GM23248 (cell line): ENCODE measurements at regions not wholly inside any gene's neighbourhood (a gene's known extent, or its start where the extent isn't known, plus 50 kb on each side); places are given as distances from the start of the nearest gene placed in this dataset.

Experiments used
- DNase-seq: peaks from one replicate; pipeline ENCODE4 v3.0.0-alpha.2; 2015
- H2AFZ ChIP-seq: fragments of 200-600 bp; sonication (generic); 2 replicates; pipeline ENCODE4 v1.6.1; 2016; ENCODE audit warnings: antibody characterized with exemption
- H3F3A ChIP-seq: fragments of 200-600 bp; sonication (generic); 2 replicates; pipeline ENCODE4 v1.6.1; 2016; ENCODE audit warnings: mild to moderate bottlenecking, antibody characterized with exemption, mixed run types; ENCODE audit not compliant: insufficient read depth
- H3K27ac ChIP-seq: fragments of 200-600 bp; sonication (generic); 2 replicates; pipeline ENCODE4 v1.5.1; 2016; ENCODE audit warnings: mild to moderate bottlenecking
- H3K27me3 ChIP-seq: fragments of 200-600 bp; sonication (generic); replicated peaks from 2 replicates; pipeline ENCODE4 v1.6.1; 2016; ENCODE audit warnings: mild to moderate bottlenecking; ENCODE audit not compliant: insufficient read depth
- H3K36me3 ChIP-seq: fragments of 200-600 bp; sonication (generic); 2 replicates; pipeline ENCODE4 v1.6.1; 2016; ENCODE audit warnings: low read depth, mild to moderate bottlenecking
- H3K4me1 ChIP-seq: fragments of 200-600 bp; sonication (generic); 2 replicates; pipeline ENCODE4 v1.6.1; 2016; ENCODE audit warnings: mild to moderate bottlenecking; ENCODE audit not compliant: insufficient read depth
- H3K4me2 ChIP-seq: fragments of 200-600 bp; sonication (generic); one replicate; pipeline ENCODE4 v1.6.1; 2016; ENCODE audit warnings: mild to moderate bottlenecking; ENCODE audit not compliant: unreplicated experiment
- H3K4me3 ChIP-seq: fragments of 200-600 bp; sonication (generic); 2 replicates; pipeline ENCODE4 v1.5.1; 2016; ENCODE audit warnings: mild to moderate bottlenecking
- H3K79me2 ChIP-seq: fragments of 200-600 bp; sonication (generic); 2 replicates; pipeline ENCODE4 v1.6.1; 2016; ENCODE audit warnings: mild to moderate bottlenecking; ENCODE audit not compliant: insufficient read depth
- H3K9ac ChIP-seq: fragments of 200-600 bp; sonication (generic); 2 replicates; pipeline ENCODE4 v1.6.1; 2016; ENCODE audit warnings: mild to moderate bottlenecking
- H3K9me2 ChIP-seq: fragments of 200-600 bp; sonication (generic); 2 replicates; pipeline ENCODE4 v1.6.1; 2016; ENCODE audit warnings: mixed run types, mild to moderate bottlenecking, moderate library complexity; ENCODE audit not compliant: insufficient read depth
- H3K9me3 ChIP-seq: fragments of 200-600 bp; sonication (generic); one replicate; pipeline ENCODE4 v1.6.1; 2017; ENCODE audit warnings: low read depth
- H4K20me1 ChIP-seq: fragments of 200-600 bp; sonication (generic); 2 replicates; pipeline ENCODE4 v1.6.0; 2016; ENCODE audit not compliant: insufficient read depth
- EZH2 ChIP-seq: fragments of 200-600 bp; sonication (generic); IDR thresholded peaks from 2 replicates; pipeline ENCODE4 v1.6.1; 2018; ENCODE audit warnings: antibody characterized with exemption, mild to moderate bottlenecking; ENCODE audit not compliant: insufficient read depth, poor library complexity, severe bottlenecking
- EZH2phosphoT487 ChIP-seq: fragments of 200-600 bp; sonication (generic); IDR thresholded peaks from 2 replicates; pipeline ENCODE4 v1.6.1; 2018; ENCODE audit warnings: antibody characterized with exemption, moderate library complexity, mild to moderate bottlenecking, low read depth; ENCODE audit not compliant: insufficient read depth
- WGBS, 2 experiments: methylation state at CpG; one replicate each; pipeline ENCODE4 v1.1.6; 2015 to 2017; ENCODE audit warnings: low lambda C conversion rate in 2 of 2, low coverage in 1 of 2; ENCODE audit errors: missing lambda C conversion rate in 2 of 2; 5-methylcytosine and 5-hydroxymethylcytosine counted together
- in situ Hi-C: fragments of 300-500 bp; cut with MboI; formaldehyde crosslinking; loops from 2 replicates; pipeline ENCODE4 v1.15.0; 2020

- Histone ChIP-seq H3K27ac (no peak overlapping the region), H3K9me3 (no peaks in the 10 kb centered on the region)
- TF ChIP-seq EZH2phosphoT487 (no peak), EZH2 (no peak)
These were observed 65.9 kb upstream of the CPO start for GRCh38 chr2:206873423-206873822.

DNA sequence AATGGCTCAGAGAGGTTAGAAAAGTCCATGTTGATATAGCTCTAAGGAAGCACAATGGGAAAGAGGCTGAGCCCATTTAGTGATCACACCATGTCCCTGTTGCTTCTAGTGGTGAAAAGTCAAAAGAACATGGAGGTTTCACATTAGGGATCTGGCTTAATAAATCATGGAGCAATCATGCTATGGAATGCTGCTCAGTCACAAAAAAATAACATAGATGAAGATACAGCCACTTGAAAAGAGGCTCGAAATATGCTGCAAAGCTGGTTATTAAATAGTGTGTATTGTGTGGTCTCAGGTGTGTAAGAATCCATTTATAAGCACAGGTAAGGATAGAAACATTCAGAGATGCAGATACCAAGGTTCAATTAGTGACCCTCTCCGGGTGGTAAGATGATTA lies 63.6 kb upstream of the CPO start:
- no peaks in the 10 kb centered on the region for H3K9me2 ChIP-seq
- no peak overlapping the region for H3K4me3 ChIP-seq
- no peak overlapping the region for H3K9ac ChIP-seq
- H3K79me2 ChIP-seq: no peaks in the 10 kb centered on the region
- H2AFZ ChIP-seq: no peak overlapping the region
- WGBS, 2 experiments: 47 to 53% methylated on average over 2 of the region's 2 CpGs
- no peak overlapping the region for H3K4me2 ChIP-seq
- in situ Hi-C loops: no loop called here
- no peak for DNase-seq
- H3K27me3 ChIP-seq: no peaks in the 10 kb centered on the region
- H3F3A ChIP-seq: no peaks in the 10 kb centered on the region
- no peak overlapping the region for H3K27ac ChIP-seq
- TF ChIP-seq EZH2: no peak
- no peak for TF ChIP-seq EZH2phosphoT487
- no peaks in the 10 kb centered on the region for H3K4me1 ChIP-seq
- no peaks in the 10 kb centered on the region for H3K9me3 ChIP-seq
- H4K20me1 ChIP-seq: no peaks in the 10 kb centered on the region
- no peaks in the 10 kb centered on the region for H3K36me3 ChIP-seq

More at GRCh38 chr2:206873423-206873822, 65.9 kb upstream of the CPO start:
- Histone ChIP-seq H3K79me2 (no peaks in the 10 kb centered on the region), H3K9me2 (no peaks in the 10 kb centered on the region), H3K36me3 (no peaks in the 10 kb centered on the region), H3K4me3 (no peak overlapping the region), H3F3A (no peaks in the 10 kb centered on the region), H4K20me1 (no peaks in the 10 kb centered on the region), H3K4me1 (no peaks in the 10 kb centered on the region), H3K9ac (no peak overlapping the region), H2AFZ (no peak overlapping the region), H3K4me2 (no peak overlapping the region), H3K27me3 (no peaks in the 10 kb centered on the region)
- no peak for DNase-seq
- in situ Hi-C loops: no loop called here
- WGBS, 2 experiments: 12 to 41% methylated on average over 2 of the region's 2 CpGs

DNA sequence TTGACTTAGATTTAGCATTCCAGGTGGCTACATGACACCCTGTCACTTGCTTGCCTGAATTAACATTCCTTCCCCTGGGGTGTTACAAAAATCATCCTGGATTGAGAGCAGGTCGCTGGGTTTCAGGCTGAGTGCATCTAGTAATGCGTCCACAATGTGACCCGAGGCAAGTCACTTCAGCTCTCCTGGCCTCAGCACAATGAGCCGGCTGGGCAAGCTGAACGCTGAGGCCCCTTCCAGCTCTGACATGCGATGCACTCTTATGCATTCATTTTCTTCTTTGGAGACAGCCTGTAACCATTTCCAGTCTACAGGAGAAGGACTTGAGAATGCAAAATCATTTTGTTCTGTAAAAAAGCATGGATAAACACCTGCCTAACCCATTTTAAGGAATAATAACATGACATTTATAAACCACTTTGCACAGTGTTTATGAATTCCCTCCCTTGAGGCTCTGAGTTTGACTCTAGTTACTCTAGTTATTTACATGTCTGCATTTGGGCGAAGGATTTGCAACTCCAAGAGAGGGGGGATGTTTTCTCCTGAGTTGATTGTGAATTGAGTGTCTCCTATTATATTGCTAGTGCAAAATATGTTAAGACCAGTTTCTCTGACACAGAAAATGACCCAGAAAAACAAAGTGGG lies 63.0 kb upstream of the CPO start:
- no peak overlapping the region for H2AFZ ChIP-seq
- no peaks in the 10 kb centered on the region for H3K36me3 ChIP-seq
- H3K9me2 ChIP-seq: no peaks in the 10 kb centered on the region
- no peak for TF ChIP-seq EZH2phosphoT487
- TF ChIP-seq EZH2: no peak
- no peak overlapping the region for H3K4me2 ChIP-seq
- in situ Hi-C loops: no loop called here
- no peaks in the 10 kb centered on the region for H3K79me2 ChIP-seq
- no peaks in the 10 kb centered on the region for H4K20me1 ChIP-seq
- 22 to 26% methylated on average over 7 of the region's 7 CpGs for WGBS, 2 experiments
- no peaks in the 10 kb centered on the region for H3K9me3 ChIP-seq
- no peak overlapping the region for H3K4me3 ChIP-seq
- no peaks in the 10 kb centered on the region for H3K27me3 ChIP-seq
- no peak overlapping the region for H3K9ac ChIP-seq
- no peaks in the 10 kb centered on the region for H3K4me1 ChIP-seq
- no peak overlapping the region for H3K27ac ChIP-seq
- no peaks in the 10 kb centered on the region for H3F3A ChIP-seq
- DNase-seq: no peak

GRCh38 chr2:206881708-206882410 lies 57.5 kb upstream of the CPO start:
- no peak for DNase-seq
- no peak overlapping the region for H3K9ac ChIP-seq
- H3F3A ChIP-seq: no peaks in the 10 kb centered on the region
- no peaks in the 10 kb centered on the region for H3K4me1 ChIP-seq
- no peaks in the 10 kb centered on the region for H3K9me3 ChIP-seq
- 20 to 25% methylated on average over 11 of the region's 11 CpGs for WGBS, 2 experiments
- H3K27me3 ChIP-seq: no peaks in the 10 kb centered on the region
- H2AFZ ChIP-seq: no peak overlapping the region
- no peak overlapping the region for H3K4me3 ChIP-seq
- no peak for TF ChIP-seq EZH2
- TF ChIP-seq EZH2phosphoT487: no peak
- H3K27ac ChIP-seq: no peak overlapping the region
- no peaks in the 10 kb centered on the region for H4K20me1 ChIP-seq
- no peaks in the 10 kb centered on the region for H3K9me2 ChIP-seq
- in situ Hi-C loops: no loop called here
- H3K4me2 ChIP-seq: no peak overlapping the region
- no peaks in the 10 kb centered on the region for H3K79me2 ChIP-seq
- H3K36me3 ChIP-seq: no peaks in the 10 kb centered on the region
